ENCODE measurements at regions not wholly inside any gene's neighbourhood (a gene's known extent, or its start where the extent isn't known, plus 50 kb on each side); places are given as distances from the start of the nearest gene placed in this dataset.
"Not testable (repeated sequence)": the region's sequence is repeated elsewhere in the genome, so short reads cannot be mapped to it uniquely, and the experiment has no call there.

DNA sequence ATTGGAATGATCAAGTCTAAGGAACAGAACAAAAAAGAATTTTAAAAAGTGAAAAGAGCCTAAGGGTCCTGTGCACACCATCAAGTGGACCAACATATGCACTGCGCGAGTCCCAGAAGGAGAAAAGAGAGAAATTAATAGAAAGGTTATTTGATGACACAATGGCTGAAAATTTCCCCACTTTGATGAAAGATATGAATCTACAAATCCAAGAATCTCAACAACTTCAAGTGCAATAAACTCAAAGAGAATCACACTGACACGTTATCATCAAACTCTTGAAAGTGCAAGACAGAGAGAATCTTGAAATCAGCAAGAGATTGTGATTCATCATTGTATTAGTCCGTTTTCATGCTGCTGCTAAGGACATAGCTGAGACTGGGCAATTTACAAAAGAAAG, 230.8 kb downstream of the ADAMTS15 start:
- no peak for DNase-seq

DNA sequence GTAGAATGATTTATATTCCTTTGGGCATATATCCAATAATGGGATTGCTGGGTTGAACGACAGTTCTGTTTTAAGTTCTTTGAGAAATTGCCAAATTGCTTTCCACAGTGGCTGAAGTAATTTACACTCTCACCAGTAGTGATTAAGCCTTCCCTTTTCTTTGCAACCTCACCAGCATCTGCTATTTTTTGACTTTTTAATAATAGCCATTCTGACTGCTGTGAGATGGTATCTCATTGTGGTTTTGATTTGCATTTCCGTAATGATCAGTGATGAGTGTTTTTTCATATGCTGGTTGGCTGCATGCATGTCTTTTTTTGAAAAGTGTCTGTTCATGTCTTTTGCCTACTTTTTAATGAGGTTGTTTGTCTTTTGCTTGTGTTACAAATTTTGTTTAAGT, 233.8 kb downstream of the SNX19 start:
- DNase-seq, result not testable (repeated sequence)

DNA sequence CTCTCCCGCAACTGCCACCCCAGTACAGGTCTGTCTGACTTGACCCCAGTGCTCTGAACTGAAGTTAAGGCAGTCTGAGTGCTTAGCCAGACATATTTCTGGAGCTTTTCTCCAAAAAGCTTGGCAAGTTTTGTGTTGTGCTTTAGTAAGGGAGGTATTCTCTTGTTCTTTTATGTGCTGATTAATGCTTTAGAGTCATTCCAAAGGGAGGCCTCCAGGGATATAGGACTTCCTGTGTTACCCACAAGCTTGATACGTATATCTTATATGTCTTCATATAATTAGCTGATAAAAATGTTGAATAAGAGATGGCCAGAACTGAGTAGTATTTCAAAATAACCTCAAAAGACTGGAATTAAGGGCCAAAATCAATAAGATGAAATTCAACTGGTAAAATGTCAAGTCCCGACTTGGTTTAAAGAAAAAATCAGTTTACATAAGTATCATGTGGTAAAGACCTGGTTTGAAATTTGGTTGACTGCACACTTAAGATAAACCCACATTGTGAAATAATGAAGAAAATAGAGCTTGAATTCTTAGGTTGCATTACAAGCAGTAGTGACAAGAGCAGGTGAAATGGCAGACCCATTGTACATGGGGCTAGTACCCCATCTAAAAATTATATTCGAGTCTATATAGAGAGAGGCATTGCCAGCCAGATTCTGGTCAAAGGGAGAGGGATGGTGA, 226.9 kb downstream of the SNX19 start:
- no peak for DNase-seq

DNA sequence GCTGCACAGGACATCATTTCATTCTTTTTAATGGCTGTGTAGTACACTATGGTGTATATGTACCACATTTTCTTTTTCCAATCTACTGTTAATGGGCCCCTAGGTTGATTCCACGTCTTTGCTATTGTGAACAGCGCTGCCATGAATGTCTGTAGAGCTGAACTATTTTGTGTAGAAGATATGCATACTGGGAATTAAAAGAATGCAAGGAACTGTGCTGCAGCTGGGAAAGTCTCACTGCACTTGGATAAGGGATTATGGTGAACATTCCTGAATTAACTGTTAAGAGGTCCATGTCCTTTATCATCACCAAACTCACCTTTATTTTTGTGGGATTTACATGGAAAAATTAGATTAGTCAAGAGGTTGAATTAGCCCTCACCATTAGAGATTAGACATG, 224.7 kb downstream of the SNX19 start:
- no peak for DNase-seq

DNA sequence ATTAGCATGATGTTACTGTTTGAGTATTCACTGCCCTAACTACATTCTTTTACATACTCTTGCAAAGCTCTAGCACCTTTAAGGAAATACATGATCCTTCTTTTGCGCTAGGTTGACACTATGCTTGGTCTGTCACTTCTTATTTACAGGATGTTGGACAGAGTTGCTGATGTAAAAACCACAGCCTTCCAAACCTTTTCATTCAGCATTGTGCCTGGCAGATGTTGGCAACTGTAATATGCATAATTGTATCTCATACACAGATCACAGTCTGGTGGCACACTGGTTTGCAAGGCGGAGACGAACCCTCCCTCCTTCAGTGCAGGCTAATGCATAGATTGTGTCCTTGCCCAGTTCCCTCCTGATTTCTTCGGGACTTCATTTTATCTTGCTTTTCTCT, 224.1 kb downstream of the SNX19 start:
- no peak for DNase-seq

DNA sequence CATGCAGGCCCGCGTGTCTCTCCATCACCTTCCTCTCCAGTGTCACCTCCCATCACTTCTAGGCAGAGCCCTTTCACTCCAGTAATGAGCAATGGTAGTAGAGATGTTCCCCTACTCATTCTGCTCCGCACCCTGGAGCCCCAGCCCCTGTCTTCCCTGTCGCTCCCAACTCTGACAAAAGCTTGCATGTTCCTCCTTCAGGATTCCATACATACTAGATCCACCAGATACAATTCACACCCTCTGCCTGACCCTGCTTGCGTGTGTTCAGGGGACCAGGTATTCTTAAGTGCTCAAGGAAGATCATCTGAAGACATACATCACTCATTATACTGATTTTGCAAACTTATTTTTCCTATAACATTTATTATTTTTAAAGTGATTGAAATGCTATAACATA, 222.7 kb downstream of the SNX19 start:
- no peak for DNase-seq

DNA sequence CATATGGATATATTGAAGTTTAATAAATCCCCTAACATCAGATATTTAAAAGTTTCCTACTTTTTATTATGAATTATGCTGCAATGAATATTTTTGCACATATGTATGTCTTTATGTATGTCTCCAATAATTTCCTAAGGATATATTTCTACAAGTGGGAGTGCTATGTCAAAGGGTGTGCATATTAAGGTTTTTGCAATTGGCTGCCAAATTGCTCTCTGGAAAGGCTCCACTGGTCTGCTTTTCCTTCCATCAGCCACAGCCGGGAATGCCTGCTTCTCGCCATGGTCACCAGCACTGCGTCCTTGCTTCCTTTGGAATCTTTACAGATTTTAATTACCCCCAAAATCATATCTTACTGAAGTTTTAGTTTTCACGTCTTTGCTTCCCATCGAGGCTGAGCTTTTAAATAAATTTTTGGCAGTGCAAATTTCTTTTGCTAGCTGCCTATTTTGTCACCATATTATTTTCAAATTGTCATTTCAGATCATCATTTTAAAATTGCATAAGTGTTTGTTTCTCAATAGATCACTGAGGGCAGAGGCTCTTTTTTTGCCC, 221.7 kb downstream of the SNX19 start:
- DNase-seq, result no peak

DNA sequence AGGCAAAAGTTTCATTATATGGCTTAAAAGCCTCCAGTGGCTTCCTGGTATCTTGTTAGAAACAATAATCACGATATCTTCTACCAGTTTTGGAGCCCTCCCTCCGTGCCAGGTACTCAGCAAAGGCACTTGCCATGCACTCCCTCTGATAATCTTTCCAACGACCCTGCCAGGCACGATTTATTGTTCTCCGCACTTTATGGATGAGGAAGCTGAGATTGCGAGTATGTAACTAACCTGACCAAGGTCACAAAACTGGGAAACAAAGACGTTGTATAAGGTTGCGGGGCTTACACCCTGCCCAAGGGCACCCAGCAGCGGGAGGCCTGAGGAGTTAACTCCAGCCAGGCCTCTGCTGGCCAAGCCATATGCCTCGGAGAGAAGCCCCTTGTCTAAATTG, 218.1 kb downstream of the SNX19 start:
- DNase-seq, result no peak

DNA sequence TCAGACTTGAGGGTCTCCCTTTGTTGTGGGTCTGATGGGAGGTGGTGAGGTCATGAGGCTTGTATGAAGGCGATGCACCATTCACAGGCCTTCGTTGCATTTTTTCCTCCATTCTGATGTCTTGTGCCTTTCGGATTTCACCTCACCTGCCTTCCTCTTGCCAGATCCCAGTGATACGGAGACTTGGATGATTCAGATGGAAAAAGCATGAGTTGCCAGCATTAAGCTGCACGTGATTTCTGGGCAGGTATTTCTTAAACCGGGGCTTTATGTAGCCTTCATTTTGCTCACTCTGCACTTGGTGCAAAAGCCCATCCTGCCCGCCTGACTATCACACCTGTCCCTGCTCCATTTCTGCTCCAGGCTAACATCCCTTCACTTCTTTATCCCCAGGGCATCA, 216.7 kb downstream of the SNX19 start:
- DNase-seq, result no peak

DNA sequence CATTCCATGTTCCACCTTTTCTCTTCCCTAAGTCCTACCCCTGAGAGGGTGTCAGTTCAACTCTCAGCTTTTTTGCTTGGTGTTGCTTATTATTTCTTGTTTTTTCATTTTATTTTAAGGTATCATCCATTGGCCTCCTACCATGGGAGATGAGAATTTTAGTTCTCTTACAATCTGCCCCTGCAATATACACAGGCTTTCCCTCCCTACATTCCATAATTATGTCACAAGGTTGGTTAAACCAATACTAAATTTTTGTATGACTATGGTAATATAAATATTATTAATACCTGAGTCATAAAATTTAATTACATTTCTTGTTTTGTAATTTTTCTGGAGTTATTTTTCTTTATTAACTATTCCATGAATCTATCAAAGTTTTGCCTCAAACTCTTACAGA, 216.2 kb downstream of the SNX19 start:
- no peak for DNase-seq

DNA sequence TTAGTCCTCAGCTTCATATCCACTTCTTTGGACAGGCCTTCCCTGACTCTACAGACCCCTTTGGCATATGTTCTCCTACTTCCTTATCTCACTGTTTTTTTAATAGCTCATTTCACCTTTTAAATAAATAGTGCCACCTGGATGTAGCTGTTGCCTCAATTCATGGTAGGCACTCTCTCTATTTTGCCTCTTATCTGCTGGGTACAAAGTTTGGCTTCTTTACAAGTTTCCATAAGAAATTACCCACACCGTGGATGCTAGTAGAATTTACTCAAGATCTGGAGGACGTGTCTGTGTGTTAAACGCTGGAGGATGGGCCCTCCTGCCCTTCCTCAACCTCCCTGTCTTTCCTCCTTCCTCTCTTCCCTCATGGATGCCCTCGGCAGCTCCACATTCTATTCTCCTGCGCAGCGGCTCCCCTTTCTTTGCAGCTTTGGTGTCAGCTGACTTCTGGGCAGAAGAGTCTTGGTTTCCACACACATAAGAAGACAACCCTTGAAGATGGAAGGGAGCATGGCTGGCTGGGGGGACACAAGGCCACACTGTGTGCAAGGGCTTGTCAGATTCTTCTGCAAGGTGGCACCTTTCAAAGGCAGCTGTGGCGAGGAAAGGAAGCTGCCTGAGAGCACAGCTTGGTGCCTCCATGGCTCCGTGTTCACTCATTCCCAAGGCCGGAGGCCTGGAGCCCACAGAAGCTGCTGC, 212.6 kb downstream of the SNX19 start:
- DNase-seq, result no peak

DNA sequence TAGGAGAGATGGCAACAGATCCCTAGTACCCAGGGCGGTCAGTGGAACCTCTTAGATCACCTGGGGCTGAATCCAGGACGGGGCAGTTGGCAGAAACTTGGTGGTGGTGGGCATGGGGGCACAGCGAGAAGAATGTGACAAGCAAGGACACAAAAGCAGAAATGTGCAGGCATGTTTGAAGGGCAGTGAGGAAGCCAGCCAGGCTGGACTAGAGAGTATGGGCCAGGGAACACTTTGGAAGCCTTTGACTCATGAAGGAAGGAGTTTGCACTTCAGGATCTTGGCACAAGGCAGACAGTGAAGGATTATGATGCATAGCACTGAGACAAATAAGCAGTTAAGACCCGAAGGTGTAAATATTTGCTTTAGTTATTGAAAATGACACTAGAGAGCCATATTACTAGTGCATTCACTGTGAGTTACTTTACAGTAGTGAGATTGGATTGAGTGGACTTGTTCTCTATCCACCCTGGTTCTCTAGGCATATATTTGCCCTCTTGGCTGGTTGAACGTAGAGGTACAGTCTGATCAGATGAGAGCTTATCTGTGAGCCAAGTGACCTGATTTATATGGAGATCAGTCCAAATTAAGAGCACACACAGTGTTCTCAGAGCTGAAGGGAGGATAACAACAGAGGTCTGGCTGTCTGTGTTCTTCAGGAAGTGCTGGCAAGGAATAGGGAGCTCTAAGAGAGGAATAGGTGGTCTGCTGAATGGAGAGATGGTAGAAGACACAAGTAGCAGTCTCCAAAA, 210.4 kb downstream of the SNX19 start:
- no peak for DNase-seq

DNA sequence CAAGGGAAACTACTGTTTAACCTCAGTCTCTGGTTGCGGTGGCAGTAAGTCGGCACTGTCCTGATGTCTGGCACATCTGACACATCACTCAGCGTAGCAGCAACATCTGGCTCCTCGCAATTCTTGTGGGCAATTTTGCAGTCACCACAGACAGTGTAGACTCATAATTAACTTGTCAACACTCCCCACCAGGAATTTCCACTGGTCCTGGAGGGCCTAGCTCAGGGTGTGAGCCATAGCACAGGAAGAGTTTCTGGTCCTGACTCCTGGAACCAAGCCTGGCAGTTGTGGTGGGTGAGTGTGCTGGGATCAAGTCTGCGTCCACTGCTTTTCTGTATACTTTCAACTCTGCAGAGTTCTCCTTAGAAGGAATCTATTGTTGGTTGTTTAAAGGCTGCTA, 209.7 kb downstream of the SNX19 start:
- DNase-seq, result no peak

DNA sequence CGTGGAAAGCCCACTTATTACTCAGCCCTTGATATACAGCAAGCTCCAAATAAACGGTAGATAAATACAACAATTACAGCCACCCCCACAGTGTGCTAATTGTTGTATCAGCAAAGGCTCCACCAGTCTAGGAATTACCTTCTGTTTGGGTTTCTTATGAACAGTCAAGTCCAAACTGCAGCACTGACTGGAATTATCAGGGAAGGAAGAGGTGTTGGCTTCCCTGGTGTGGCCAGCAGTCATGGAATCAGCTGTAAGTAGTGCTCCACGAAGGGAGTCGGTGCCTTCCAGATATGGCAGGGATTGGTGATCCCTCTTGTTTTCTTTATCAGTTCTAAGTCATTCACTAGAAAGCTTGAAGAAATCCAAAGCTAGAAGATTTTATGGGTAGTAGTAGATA, 209.1 kb downstream of the SNX19 start:
- no peak for DNase-seq

DNA sequence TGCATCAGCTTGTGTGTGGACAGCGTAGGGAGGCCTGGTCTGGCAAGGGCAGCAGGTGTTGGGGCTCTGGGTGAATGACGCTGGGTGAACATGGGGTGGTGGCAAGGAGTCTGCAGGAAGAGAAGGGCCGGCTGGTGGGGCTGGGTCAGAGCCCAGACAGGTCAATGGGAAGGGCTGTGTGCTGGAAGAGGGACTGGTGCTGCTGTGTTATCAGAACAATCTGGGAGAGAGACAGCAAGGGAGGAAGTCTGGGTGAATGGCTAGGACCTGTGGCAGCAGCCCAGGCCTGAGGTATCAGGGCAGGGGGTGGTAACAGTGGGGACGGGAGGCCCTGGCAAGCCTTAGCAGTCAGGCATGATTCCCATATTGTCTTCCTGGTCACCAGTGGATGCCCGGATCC, 206.7 kb downstream of the SNX19 start:
- no peak for DNase-seq

DNA sequence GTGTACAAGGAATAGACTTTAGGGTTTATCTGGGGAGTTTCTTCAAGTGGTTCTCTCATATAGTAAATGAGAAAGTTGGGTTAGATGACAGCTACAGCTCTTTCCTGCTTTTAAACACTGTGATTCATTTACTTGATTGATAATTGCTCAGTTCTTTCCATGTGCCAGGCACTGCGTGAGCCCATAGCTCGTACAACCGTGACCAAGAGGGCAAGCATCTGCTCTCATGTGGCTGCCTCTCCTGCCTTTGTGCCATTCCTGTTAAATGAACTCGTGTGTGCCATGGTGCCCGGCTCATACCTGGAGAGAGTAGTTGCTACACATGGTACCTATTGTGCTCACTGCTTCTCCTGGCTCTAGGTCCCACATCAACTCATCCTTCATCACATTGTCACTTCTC, 206.3 kb downstream of the SNX19 start:
- no peak for DNase-seq

DNA sequence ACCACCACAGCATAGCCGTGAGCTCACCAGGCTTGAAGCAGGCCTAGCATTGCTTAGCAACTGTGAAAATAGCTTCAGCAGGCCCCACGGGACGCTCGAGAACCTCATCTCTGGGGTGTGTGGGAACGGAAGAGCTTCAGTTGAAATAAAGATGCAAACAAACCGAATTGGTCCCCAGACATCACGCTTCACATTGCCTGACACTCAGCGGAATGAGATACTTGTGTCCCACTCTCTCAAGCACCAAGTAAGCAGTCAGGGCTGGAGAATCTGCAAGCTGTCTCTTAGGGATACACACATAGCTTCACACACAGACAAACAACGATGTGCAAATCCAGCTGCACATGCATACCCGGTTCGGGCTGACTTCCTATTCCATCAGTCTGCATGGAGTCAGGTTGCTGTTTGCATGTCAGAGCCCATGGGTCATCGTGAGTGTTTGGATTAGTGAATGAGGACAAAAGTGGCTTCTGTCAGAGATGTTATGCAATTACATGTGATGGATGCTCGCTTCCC, 205.7 kb downstream of the SNX19 start:
- DNase-seq, result no peak

DNA sequence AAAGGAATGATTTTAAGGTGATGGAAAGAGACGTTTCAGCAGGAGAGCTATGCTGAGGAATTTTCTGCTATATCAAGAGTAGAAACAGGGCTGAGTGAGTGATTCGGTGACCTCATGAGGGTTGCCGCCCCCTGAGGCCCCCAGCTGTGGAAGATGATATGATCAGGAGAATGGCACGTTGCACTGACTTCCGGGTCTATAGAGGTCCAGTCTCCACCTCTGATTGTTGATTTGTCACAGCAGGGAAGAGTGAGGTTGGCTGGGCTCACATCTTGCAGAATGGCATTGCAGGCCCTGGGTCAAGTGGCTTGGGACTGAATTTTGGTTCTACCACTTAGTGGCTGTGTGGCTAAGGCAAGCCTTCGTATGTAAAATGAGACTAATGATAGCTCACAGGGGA, 205.1 kb downstream of the SNX19 start:
- DNase-seq, result no peak

DNA sequence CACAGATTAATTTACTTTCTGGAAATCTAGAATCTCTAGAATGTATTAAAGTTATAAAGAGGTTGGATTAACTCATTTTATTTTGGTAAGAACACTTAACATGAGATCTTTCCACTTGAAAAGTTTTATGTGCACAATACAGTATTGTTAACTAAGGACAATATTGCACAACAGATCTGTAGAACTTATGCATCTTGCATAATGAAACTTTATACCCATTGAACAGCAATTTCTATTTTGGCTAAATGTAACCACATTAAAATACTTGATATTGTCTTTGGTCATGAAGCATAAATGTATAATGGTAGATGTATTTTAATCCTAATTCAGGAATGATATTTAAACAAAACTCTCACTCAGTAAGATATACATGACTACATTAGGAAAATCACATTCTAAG, 203.8 kb downstream of the SNX19 start:
- no peak for DNase-seq

DNA sequence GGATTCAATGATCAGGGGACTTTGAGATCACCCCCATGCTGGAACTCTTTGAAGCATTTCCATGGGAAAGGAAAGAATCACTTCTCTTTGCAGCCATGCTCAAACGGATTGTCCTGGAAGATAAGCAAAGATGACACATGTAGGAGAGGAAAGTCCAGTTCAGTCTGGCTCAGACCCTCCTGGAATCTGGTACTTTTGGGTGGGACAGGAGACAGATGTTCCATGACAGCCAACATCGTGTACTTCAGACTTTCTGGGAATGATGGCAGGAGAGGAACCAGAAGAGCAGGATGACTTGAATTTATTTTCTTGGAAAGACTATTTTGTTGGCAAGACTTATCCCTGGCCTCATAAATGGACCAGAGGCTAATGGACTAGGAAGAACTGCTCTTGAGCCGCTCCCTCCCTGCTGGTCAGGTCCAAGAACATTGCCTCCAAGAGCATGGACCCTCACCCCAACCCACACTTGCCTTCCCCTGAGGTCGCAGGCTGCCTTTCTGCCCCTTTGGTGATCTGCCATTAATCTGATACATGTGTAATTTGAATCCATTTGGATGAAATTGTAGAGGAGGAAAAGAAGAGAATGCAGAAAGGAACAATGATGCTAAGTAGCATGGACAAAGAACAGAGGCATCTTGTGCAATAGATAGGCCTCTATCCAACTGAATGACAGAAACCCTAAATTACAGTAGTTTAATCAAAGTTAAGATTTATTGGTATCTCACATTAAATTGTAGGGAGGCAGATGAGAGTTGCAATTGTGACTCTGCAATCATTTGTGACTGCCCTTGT, 201.0 kb downstream of the SNX19 start:
- no peak for DNase-seq

DNA sequence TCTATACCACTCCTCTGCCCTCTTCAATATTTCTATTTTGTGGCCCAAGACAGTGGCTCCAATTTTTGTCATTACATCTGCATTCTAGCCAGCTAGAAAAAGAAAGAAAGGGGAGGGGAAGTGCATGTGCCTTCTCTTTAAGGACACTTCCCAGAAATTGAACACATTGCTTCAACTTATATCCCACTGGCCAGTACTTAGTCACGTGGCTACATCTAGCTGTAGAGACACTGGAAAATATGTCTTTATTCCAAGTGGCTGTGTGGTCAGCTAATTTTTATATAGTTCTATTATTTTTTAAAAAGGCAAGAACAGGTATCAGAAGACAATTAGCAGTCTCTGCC, 200.4 kb downstream of the SNX19 start:
- no peak for DNase-seq

DNA sequence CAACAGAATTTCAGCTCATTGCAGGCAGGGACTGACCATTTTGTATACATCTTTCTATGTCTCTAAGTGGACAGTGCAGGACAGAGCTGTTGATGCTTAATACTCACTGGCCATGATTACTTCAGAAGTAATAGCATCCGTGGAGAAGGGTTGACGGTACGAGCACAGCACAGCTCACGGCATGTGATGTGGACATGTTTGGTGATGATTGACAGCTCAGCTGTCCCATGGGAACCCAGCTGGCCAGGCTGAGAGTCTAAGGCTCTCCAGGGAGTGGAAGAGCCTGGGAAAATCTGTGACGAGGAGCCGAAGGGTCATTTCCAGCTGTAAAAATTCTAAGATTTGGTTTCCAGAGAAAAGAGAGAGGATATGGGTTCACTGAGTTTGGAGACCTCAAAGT, 198.2 kb downstream of the SNX19 start:
- no peak for DNase-seq
